SK-N-SH treated with all-trans-retinoic acid at 6 μM for 48 hours (cell line): ENCODE measurements at regions not wholly inside any gene's neighbourhood (a gene's known extent, or its start where the extent isn't known, plus 50 kb on each side); places are given as distances from the start of the nearest gene placed in this dataset.
"Not testable (repeated sequence)": the region's sequence is repeated elsewhere in the genome, so short reads cannot be mapped to it uniquely, and the experiment has no call there.

Source experiments
- ATAC-seq: fragments of 200-7000 bp; cut with Tn5 transposase; 3 replicates; pipeline ENCODE4 v1.9.1; 2020; ENCODE audit warnings: mild to moderate bottlenecking, moderate library complexity
- ARNTL ChIP-seq: fragments of 450-650 bp; formaldehyde crosslinking; IDR thresholded peaks from 2 replicates; pipeline ENCODE4 v1.5.0; 2020; ENCODE audit warnings: low read depth, mild to moderate bottlenecking, moderate library complexity, borderline replicate concordance
- BACH2 ChIP-seq: fragments of 250-450 bp; sonication (Bioruptor Pico); IDR thresholded peaks from 2 replicates; pipeline ENCODE4 v1.9.0; 2021; ENCODE audit warnings: mild to moderate bottlenecking, borderline replicate concordance
- CREB5 ChIP-seq: fragments of 250-450 bp; sonication (Bioruptor Pico); IDR thresholded peaks from 2 replicates; pipeline ENCODE4 v1.5.1; 2020; ENCODE audit warnings: low read depth, mild to moderate bottlenecking, moderate library complexity
- CSDC2 ChIP-seq: fragments of 250-450 bp; sonication (Bioruptor Pico); IDR thresholded peaks from 2 replicates; pipeline ENCODE4 v1.5.0; 2020; ENCODE audit warnings: mild to moderate bottlenecking, moderate library complexity
- ESRRG ChIP-seq: fragments of 250-450 bp; sonication (Bioruptor Pico); IDR thresholded peaks from 2 replicates; pipeline ENCODE4 v1.6.1; 2021; ENCODE audit warnings: mild to moderate bottlenecking
- GLIS3 ChIP-seq: fragments of 250-450 bp; sonication (Bioruptor Pico); IDR thresholded peaks from 2 replicates; pipeline ENCODE4 v1.5.0; 2020; ENCODE audit warnings: mild to moderate bottlenecking, moderate library complexity
- ISL1 ChIP-seq: fragments of 250-450 bp; sonication (Bioruptor Pico); IDR thresholded peaks from 2 replicates; pipeline ENCODE4 v2.1.2; 2022; ENCODE audit warnings: mild to moderate bottlenecking, moderate library complexity
- OSR1 ChIP-seq: fragments of 250-450 bp; sonication (Bioruptor Pico); IDR thresholded peaks from 2 replicates; pipeline ENCODE4 v1.8.0; 2022; ENCODE audit warnings: moderate library complexity, mild to moderate bottlenecking, inconsistent platforms
- PATZ1 ChIP-seq: fragments of 250-450 bp; sonication (Bioruptor Pico); IDR thresholded peaks from 2 replicates; pipeline ENCODE4 v1.8.0; 2020; ENCODE audit warnings: mild to moderate bottlenecking, moderate library complexity, borderline replicate concordance
- PPARA ChIP-seq: fragments of 250-450 bp; sonication (Bioruptor Pico); IDR thresholded peaks from 2 replicates; pipeline ENCODE4 v1.5.0; 2020; ENCODE audit warnings: mild to moderate bottlenecking, borderline replicate concordance
- RARB ChIP-seq: fragments of 250-450 bp; sonication (Bioruptor Pico); IDR thresholded peaks from 2 replicates; pipeline ENCODE4 v1.8.0; 2021; ENCODE audit warnings: mild to moderate bottlenecking, moderate library complexity
- SNAI2 ChIP-seq: fragments of 250-450 bp; sonication (Bioruptor Pico); IDR thresholded peaks from 2 replicates; pipeline ENCODE4 v1.5.0; 2020; ENCODE audit warnings: mild to moderate bottlenecking, moderate library complexity
- TCF4 ChIP-seq: fragments of 250-450 bp; sonication (Bioruptor Pico); IDR thresholded peaks from 2 replicates; pipeline ENCODE4 v1.8.0; 2021; ENCODE audit warnings: mild to moderate bottlenecking, moderate library complexity, borderline replicate concordance
- TOX ChIP-seq: fragments of 250-450 bp; sonication (Bioruptor Pico); IDR thresholded peaks from 2 replicates; pipeline ENCODE4 v1.8.0; 2021; ENCODE audit warnings: mild to moderate bottlenecking, moderate library complexity, borderline replicate concordance
- TSHZ2 ChIP-seq: fragments of 250-450 bp; sonication (Bioruptor Pico); IDR thresholded peaks from 2 replicates; pipeline ENCODE4 v1.5.0; 2020; ENCODE audit warnings: mild to moderate bottlenecking, moderate library complexity
- ZC3H10 ChIP-seq: fragments of 250-450 bp; sonication (Bioruptor Pico); IDR thresholded peaks from 2 replicates; pipeline ENCODE4 v1.5.1; 2021; ENCODE audit warnings: mild to moderate bottlenecking, moderate library complexity
- ZFP3 ChIP-seq: fragments of 250-450 bp; sonication (Bioruptor Pico); IDR thresholded peaks from 2 replicates; pipeline ENCODE4 v1.5.0; 2020; ENCODE audit warnings: mild to moderate bottlenecking, moderate library complexity
- ZFP30 ChIP-seq: fragments of 450-650 bp; formaldehyde crosslinking; IDR thresholded peaks from 2 replicates; pipeline ENCODE4 v1.5.0; 2022; ENCODE audit warnings: mild to moderate bottlenecking, moderate library complexity
- ZNF565 ChIP-seq: fragments of 450-650 bp; formaldehyde crosslinking; conservative IDR thresholded peaks from 2 replicates; pipeline ENCODE4 v1.5.0; 2020; ENCODE audit warnings: low read depth, mild to moderate bottlenecking, moderate library complexity
- ZNF70 ChIP-seq: fragments of 450-650 bp; formaldehyde crosslinking; IDR thresholded peaks from 2 replicates; pipeline ENCODE4 v1.5.0; 2020; ENCODE audit warnings: mild to moderate bottlenecking, moderate library complexity
- ZNF8 ChIP-seq: fragments of 450-650 bp; formaldehyde crosslinking; IDR thresholded peaks from 2 replicates; pipeline ENCODE4 v1.5.0; 2020; ENCODE audit warnings: mild to moderate bottlenecking, moderate library complexity

- TF ChIP-seq ZNF565 (CRISPR knock-in tag) = no peak
- no peak for TF ChIP-seq RARB (CRISPR knock-in tag)
- no peak for TF ChIP-seq ISL1 (CRISPR knock-in tag)
- no peak for TF ChIP-seq PATZ1
- no peak for TF ChIP-seq ZNF8 (CRISPR knock-in tag)
- TF ChIP-seq ESRRG (CRISPR knock-in tag) = no peak
- TF ChIP-seq ZFP30 (CRISPR knock-in tag) = no peak
- no peak for TF ChIP-seq SNAI2 (CRISPR knock-in tag)
Observed at GRCh38 chr5:86709157-86709881, 91.6 kb downstream of the COX7C start (continued).

- ATAC-seq = no peak
- no peak for TF ChIP-seq ZNF70
- no peak for TF ChIP-seq ZFP3 (CRISPR knock-in tag)
- no peak for TF ChIP-seq ZNF8 (CRISPR knock-in tag)
- no peak for TF ChIP-seq PPARA (CRISPR knock-in tag)
- no peak for TF ChIP-seq GLIS3 (CRISPR knock-in tag)
- no peak for TF ChIP-seq ISL1 (CRISPR knock-in tag)
- TF ChIP-seq ARNTL (CRISPR knock-in tag) = no peak
- TF ChIP-seq ESRRG (CRISPR knock-in tag) = no peak
- TF ChIP-seq ZC3H10 = no peak
- TF ChIP-seq PATZ1 = no peak
- no peak for TF ChIP-seq CREB5
Observed at GRCh38 chr5:86716121-86716520, 98.4 kb downstream of the COX7C start.

- not testable (repeated sequence) for ATAC-seq
Observed at GRCh38 chr5:86731319-86732117, 113.8 kb downstream of the COX7C start.

- TF ChIP-seq OSR1 = no peak
- no peak for ATAC-seq
Observed at GRCh38 chr5:86735370-86735769, 117.6 kb downstream of the COX7C start.

GRCh38 chr5:86737579-86737978 lies 119.8 kb downstream of the COX7C start:
- no peak for ATAC-seq
- TF ChIP-seq CSDC2 (CRISPR knock-in tag) (no peak), TOX (CRISPR knock-in tag) (no peak), PPARA (CRISPR knock-in tag) (no peak), ZC3H10 (no peak), TCF4 (CRISPR knock-in tag) (no peak), BACH2 (CRISPR knock-in tag) (no peak), ZFP3 (CRISPR knock-in tag) (no peak), ISL1 (CRISPR knock-in tag) (no peak), ZFP30 (CRISPR knock-in tag) (no peak), TSHZ2 (no peak), RARB (CRISPR knock-in tag) (no peak), GLIS3 (CRISPR knock-in tag) (no peak), ZNF8 (CRISPR knock-in tag) (no peak), OSR1 (no peak), CREB5 (no peak), ARNTL (CRISPR knock-in tag) (no peak), ZNF70 (no peak), SNAI2 (CRISPR knock-in tag) (no peak), PATZ1 (no peak)
